Pons (tissue), 1 donor: ENCODE measurements at regions not wholly inside any gene's neighbourhood (a gene's known extent, or its start where the extent isn't known, plus 50 kb on each side); places are given as distances from the start of the nearest gene placed in this dataset.

Experiments
- DNase-seq: peaks from one replicate; pipeline ENCODE4 v3.0.0-alpha.2; 2016; ENCODE audit warnings: low spot score

DNA sequence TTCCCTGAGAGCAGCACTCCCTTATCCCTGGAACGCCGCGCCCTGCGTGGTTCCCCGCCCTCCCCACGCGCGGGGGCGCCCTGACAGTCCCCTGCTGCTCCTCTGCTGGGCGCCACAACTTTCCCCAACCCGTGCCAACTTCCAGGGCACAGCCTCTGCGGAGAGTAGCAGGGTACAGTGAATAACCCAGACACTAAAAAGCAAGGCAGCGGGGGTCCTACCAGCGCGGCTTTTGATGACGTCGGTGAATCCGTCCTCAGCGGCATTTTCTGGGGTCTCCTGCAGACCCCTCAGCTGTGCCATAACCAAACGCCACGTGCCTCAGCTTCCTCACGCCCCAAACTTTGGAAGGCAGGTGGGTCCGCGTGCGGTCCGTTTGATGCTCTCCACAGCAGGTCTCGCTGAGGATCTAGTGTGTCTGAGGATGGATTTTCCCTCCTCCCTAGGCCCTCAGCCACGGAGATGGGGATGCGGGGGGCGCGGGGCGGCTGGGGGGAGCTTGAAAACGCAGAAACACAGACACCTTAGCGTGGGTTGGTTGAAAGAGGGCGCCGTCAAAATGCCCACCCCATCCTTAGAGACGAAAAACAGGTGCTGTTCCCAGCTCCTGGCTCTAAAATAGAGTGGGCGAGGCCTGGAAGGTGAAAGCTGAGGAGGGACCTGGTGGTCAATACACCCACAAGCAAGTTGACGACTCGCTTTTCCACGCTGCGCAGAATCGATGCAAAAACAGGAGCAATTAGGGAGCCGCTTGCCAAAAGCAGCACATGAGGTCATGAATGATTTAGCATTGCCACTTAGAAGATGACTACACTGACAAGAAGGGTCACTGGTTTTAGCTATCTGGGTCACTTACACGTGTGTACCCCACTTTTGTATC lies 405.6 kb downstream of the FAM47A start:
- no peak for DNase-seq

DNA sequence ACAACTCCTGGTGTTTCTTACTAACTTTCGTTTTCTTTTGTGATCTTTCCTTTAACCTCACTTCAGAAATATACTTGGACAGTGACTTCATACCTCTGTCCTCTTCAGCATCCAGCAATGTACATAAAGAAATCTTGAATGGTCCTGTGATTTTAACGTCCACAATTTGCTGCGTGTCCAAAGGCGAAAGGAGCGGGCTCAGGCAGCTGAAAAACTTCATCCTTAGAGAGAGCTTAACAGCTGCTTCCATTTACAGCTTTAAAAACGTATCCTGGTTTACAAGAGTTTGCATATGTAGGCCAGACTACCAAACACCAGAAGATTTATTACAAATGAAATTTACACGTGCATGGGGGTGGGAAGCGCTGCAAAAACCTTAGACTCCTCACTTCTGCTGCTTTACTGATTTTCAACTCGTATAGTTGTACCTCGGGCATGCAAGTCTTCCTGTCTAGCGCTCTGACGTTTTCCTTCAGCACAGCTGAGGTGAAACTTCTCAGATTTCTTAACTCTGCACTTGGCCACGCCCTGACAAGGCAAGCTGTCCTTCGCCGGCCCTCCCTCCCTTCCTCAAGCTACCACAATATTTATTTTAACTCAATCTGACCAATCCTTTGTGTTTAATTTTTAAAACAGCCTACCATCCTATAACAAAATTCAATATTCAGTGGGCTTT lies 406.4 kb downstream of the FAM47A start:
- DNase-seq, result no peak

DNA sequence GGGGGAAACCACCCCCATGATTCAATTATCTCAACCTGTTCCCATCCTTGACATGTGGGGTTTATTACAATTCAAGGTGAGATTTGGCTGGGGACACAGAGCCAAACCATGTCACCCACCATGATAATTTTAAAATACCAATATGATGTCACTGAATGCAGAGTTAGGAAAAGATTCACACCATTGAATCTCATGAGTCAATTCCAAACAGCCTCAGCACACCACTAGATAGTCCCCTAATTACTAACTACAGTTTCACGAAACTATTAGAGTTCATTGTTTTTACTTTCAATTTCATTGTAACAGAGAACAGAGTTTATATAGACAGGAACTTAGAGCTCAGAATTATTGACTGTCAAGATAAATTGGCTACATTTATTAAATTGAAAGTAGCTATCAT lies 410.2 kb downstream of the FAM47A start:
- no peak for DNase-seq

DNA sequence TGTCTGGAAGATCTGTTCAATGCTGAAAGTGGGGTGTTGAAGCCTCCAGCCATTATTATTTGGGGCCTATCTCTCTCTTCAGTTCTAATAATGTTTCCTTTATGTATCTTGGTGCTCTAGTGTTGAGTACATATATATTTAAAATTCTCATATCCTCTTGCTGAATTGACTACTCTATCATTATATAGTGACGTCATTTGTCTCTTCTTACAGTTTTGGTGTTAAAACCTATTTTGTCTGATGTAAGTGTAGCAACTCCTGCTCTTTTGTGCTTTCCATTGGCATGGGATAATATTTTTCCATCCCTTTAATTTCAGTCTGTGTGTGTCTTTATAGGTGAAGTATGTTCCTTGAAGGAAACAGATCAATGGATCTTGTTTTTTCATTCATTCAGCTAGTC lies 446.0 kb downstream of the FAM47A start:
- no peak for DNase-seq
